Posterior cingulate gyrus (tissue), 11 donors: ENCODE measurements at regions not wholly inside any gene's neighbourhood (a gene's known extent, or its start where the extent isn't known, plus 50 kb on each side); places are given as distances from the start of the nearest gene placed in this dataset.
A peak's percentile ranks its signal among the peaks of the same experiment; 100 is the strongest.

Experiments
- DNase-seq, 10 donors: peaks; one replicate each; pipeline versions ENCODE4 v3.0.0 to v3.0.0-alpha.2; 2020 to 2021; ENCODE audit warnings: mixed read lengths in 3 of 10
- intact Hi-C: fragments of 100-400 bp; cut with DNase I; formaldehyde crosslinking; loops from one replicate; pipeline ENCODE4 v1.15.1; 2023

DNA sequence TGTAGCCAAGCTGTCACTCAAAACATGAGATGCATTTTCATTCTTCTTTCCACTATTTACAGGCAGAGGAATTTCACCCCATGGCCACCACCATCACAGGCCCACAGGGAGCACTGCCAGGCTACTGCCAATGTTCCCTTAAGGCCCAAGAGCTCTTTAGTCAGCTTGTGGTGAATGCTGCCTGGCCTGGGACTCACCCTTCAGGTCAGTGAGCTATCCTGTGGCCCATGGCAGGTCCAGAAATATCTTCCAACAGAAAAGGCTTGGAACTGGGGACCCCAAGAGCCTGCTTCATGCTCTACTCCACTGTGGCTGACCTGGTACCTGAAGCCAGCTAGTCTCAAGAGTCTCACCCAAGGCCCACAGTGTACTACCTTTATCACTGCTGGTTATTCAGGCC lies 1518.7 kb upstream of the CDH9 start:
- DNase-seq, result peak in 1 of 10 donors; percentile 51

GRCh38 chr5:28549588-28549987 lies 1511.2 kb upstream of the CDH9 start:
- no peak for DNase-seq
- intact Hi-C loops, result no loop called here

More for the DNA sequence above, 1518.7 kb upstream of the CDH9 start:
- intact Hi-C loops, result no loop called here

DNA sequence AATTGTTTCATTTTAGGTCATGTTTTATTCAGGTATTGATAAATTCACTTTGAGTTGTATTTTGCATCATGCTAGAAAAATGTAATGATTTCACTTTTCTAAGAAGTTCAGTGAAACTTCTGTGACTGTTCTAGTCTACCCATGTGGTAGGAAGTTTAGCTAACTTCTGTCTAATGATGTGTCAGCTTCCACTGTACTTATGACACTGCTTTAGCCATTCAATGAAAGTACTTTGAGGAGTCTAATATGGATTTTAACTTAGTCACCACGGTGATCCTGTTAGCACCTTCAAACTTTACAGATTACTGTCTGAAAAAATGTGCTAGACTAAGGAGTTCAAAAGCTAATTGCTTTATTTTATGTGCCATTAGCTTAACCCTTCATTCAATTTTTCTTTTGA lies 1510.5 kb upstream of the CDH9 start:
- intact Hi-C loops, result no loop called here
- no peak for DNase-seq

DNA sequence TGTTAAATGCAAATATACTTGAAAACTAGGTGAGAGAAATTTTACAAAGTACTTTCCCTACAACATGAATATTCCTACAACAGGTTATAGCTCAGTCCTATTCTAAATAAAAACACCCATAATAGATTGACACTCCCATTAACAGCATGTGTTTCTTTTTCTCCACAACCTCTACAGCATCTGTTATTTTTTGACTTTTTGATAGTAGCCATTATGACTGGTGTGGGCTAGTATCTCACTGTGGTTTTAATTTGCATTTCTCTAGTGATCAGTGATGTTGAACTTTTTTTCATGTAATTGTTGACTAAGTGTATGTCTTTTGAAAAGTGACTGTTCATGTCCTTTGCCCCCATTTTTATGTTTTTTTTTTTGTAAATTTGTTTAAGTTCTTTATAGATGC lies 1506.1 kb upstream of the CDH9 start:
- intact Hi-C loops, result no loop called here
- DNase-seq, result no peak

DNA sequence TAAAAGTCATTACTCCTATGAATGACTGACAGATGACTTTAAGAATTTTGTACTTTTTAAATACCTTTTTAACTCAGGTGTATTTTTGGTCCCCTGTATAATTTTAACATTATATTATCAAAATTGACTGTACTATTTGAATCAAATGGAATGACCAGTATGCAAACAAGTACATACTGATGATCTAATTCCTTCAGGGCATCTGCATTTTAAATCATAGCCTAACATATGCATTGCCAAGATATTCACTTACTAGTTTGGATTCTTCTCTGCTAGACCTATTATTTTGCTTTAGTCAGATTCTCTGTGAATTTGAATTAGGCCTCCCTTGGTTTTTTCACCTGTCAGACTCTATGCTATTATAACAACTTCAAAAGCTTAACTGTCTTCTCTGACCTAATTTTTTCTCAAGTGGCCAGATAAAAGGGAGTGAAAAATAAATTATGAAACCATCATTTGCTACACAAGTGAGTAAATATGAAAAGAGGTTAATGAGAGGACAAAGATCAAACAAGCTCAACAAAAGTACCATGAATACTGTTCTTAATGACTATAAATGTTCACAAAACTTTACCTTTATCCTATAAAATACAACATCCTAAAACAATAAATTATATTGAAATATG lies 1505.2 kb upstream of the CDH9 start:
- no peak for DNase-seq
- intact Hi-C loops, result no loop called here

- no peak for DNase-seq
Observed at GRCh38 chr5:28542987-28543386, 1504.6 kb upstream of the CDH9 start.

GRCh38 chr5:28523888-28524635 lies 1485.7 kb upstream of the CDH9 start:
- intact Hi-C loops, result no loop called here
- DNase-seq, result no peak

More at GRCh38 chr5:28542987-28543386, 1504.6 kb upstream of the CDH9 start:
- intact Hi-C loops, result no loop called here

- no peak for DNase-seq
- intact Hi-C loops, result no loop called here
Observed at GRCh38 chr5:28523416-28523815, 1485.0 kb upstream of the CDH9 start.

DNA sequence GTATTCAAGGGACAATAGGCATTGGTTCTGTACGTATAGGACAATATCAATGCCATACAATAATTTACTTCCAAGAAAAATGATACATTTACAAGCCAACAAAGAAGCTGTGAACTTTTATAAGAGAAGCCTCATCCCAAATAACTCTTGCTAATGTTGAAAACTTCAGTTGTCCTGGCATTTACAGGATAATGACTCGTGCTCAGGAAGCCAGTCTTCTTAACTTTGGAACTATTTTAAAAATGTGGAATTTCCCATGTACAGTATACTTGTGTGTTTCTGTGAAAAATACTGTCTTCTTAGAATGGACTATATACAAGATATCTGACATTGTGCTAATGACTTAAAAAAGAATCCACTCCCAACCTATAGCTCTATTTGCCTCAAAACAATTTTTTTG lies 1479.3 kb upstream of the CDH9 start:
- intact Hi-C loops, result no loop called here

GRCh38 chr5:28516722-28517121 lies 1478.3 kb upstream of the CDH9 start:
- DNase-seq, result no peak
- intact Hi-C loops, result no loop called here

More for the DNA sequence above, 1479.3 kb upstream of the CDH9 start:
- no peak for DNase-seq

GRCh38 chr5:28512648-28513047 lies 1474.3 kb upstream of the CDH9 start:
- no peak for DNase-seq
- intact Hi-C loops, result no loop called here

DNA sequence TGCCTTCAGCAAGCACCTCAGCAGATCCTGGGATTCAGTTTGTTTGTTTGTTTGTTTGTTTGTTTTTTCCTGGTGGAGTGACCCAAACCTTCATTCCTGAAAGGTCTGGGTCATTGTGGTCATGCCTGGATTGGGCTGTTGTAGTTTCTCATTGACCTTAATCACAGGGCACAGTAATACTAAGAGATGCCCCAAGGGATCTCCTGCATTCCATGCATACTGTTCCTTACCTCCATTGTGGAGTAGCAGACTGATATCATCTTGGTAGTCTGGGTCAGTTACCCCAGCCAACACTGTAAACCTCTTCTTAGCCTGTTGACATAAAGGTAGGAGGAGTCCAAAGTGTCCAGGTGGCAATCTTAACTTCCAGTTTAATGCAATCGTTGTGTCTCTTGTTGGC lies 1466.7 kb upstream of the CDH9 start:
- intact Hi-C loops, result no loop called here
- no peak for DNase-seq

- no peak for DNase-seq
- intact Hi-C loops, result no loop called here
Observed at GRCh38 chr5:28500511-28500910, 1462.1 kb upstream of the CDH9 start.

GRCh38 chr5:28499766-28500290 lies 1461.4 kb upstream of the CDH9 start:
- DNase-seq, result no peak

GRCh38 chr5:28495876-28496275 lies 1457.5 kb upstream of the CDH9 start:
- no peak for DNase-seq
- intact Hi-C loops, result no loop called here

More at GRCh38 chr5:28499766-28500290, 1461.4 kb upstream of the CDH9 start:
- intact Hi-C loops, result no loop called here

GRCh38 chr5:28493456-28493855 lies 1455.1 kb upstream of the CDH9 start:
- intact Hi-C loops, result no loop called here

DNA sequence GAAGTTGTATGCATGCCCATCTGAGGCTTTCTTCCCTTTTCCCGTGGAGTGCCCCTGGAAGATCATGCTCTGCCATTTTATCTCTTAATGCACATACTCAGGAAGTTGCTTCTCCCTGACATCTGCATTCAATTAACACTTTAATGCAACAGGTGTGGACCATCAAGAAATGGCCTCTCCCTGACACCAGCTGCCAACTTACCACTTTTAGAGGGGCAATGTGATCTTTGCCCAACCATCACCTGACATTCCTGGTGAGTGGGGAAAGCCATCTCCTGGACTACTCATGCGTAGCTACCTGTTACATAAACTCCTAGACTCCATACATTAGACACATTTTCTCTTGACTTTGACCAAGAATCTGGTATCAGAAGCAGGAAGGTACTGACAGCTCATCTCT lies 1450.4 kb upstream of the CDH9 start:
- intact Hi-C loops, result no loop called here
- no peak for DNase-seq

More at GRCh38 chr5:28493456-28493855, 1455.1 kb upstream of the CDH9 start:
- no peak for DNase-seq

DNA sequence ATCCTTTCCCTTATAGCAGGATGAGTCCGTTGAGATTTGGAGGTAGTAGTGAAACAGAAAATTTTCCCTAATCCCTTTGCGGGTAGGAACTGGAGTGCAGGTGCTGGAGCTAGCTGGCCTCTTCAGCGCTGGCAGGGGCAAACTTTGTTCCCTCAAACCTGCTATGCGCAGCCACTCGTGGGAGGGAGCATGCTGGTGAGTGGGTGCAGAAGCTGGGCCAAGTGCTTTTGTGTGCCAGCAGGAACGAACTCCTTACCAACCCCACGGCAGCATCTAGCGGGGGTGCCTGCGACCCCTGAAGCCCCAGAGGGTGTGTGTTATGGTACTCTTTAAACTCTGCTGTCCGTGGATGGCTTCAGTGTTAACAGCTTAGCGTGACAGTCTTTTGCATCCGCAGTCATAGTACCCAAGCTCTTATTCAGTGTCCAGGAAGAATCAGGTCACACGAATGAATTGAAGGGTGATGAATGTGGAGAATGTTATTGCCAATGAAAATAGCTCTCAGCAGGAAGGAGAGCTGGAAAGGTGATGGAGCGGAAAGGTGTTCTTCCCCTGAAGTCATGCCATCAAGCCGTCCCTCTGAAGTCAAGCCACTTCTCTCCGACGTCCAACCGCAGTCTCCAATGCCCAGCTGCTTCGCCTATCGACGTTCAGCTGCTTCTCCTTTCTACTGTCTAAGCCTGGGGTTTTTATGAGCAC lies 1445.1 kb upstream of the CDH9 start:
- DNase-seq, result peak in 1 of 10 donors; percentile 64
- intact Hi-C loops, result no loop called here

- intact Hi-C loops, result no loop called here
- DNase-seq, result no peak
Observed at GRCh38 chr5:28473531-28474107, 1435.2 kb upstream of the CDH9 start.

DNA sequence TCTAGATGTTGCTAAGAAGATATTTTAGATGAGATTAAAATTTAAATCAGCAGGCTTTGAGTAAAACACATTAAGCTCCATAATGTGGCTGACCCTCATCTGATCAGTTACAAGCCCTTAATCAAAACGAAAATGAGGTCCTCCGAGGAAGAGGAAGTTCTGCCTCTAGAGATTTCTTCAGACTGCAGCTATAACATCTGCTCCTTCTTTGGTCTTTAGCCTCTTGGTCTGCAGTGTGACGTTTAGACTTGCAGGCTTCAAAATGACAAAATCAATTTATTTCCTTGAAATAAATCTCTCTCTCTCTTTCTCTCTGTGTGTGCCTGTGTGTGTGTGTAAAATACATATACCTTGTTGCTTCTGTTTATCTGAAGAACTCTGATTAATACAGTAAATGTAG lies 1429.8 kb upstream of the CDH9 start:
- DNase-seq, result no peak
- intact Hi-C loops, result no loop called here

DNA sequence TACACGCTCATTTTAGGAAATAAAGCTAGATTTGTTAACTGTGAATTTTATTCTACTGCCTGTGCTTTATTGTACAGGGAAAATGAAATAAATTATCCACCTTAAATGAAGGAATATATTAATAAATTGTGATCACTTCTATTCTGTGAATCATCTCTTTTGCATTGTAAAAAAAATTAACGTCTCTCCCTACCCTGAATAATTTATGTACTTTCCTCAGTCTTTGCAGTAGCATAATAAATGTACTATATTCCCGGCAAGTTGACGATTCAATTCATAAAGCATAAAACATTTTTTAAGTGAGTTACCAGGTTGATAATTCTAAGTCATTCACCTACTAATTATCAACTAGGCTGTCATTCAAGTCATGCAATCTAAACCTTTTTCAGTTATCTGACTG lies 1425.3 kb upstream of the CDH9 start:
- DNase-seq, result no peak
- intact Hi-C loops, result no loop called here
